PFSK-1 (cell line): ENCODE measurements at regions not wholly inside any gene's neighbourhood (a gene's known extent, or its start where the extent isn't known, plus 50 kb on each side); places are given as distances from the start of the nearest gene placed in this dataset.

Experiments used
- FOXP2 ChIP-seq: optimal IDR thresholded peaks from 2 replicates; pipeline ENCODE3; 2011; ENCODE audit warnings: borderline replicate concordance, control low read depth, inconsistent platforms; ENCODE audit not compliant: insufficient read depth; ENCODE audit errors: extremely low read length, extremely low read depth
- POLR2AphosphoS5 ChIP-seq: IDR thresholded peaks from 2 replicates; pipeline ENCODE4 v1.6.1; 2012; ENCODE audit warnings: low read depth, mild to moderate bottlenecking, control low read depth, low read length, moderate library complexity
- REST ChIP-seq, 2 experiments: IDR thresholded peaks; 2 replicates each; pipeline versions ENCODE4 v1.6.1 to v1.8.0; 2011 to 2012; ENCODE audit warnings: low read depth in 2 of 2, low read length in 2 of 2, control low read depth in 1 of 2, inconsistent platforms in 1 of 2, mild to moderate bottlenecking in 1 of 2, moderate library complexity in 1 of 2; ENCODE audit not compliant: insufficient read depth in 1 of 2
- SIN3A ChIP-seq: IDR thresholded peaks from 2 replicates; pipeline ENCODE4 v1.6.1; 2012; ENCODE audit warnings: mild to moderate bottlenecking, low read length, moderate library complexity, borderline replicate concordance; ENCODE audit not compliant: insufficient read depth
- TAF1 ChIP-seq: IDR thresholded peaks from 2 replicates; pipeline ENCODE4 v1.6.1; 2012; ENCODE audit warnings: low read length, control low read depth, borderline replicate concordance; ENCODE audit not compliant: insufficient read depth

DNA sequence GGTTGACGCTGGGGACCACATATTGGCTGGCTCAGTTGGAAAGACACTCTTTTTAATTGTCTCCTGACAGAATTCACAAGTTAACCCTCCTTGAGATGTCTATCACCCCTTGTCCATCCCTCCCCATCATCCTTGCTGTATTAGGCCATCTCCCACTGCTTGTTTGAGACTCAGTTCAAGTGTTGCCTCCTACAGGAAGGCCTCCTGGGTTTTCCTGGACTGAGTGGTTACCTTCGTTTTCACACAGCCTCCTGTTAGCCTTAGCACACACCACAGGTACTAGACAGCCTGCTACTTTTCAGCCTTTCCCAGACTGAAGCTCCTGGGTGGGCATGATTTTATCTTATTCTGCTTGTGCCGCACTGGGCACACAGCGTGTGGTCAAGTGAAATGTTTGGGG, 145.3 kb upstream of the STX18 start:
- TF ChIP-seq TAF1 (no peak), FOXP2 (no peak), POLR2AphosphoS5 (no peak), REST (IDR thresholded peaks at IDR 0.05; ENCODE audit: insufficient read depth in 1 of 2, low read depth in 2 of 2, low read length in 2 of 2) (no peak), SIN3A (no peak)

- no peak for TF ChIP-seq FOXP2
- TF ChIP-seq TAF1, result no peak
- TF ChIP-seq SIN3A, result no peak
- TF ChIP-seq REST (IDR thresholded peaks at IDR 0.05; ENCODE audit: insufficient read depth in 1 of 2, low read depth in 2 of 2, low read length in 2 of 2), result no peak
- TF ChIP-seq POLR2AphosphoS5, result no peak
Measured at GRCh38 chr4:4685810-4686795, 144.3 kb upstream of the STX18 start.

DNA sequence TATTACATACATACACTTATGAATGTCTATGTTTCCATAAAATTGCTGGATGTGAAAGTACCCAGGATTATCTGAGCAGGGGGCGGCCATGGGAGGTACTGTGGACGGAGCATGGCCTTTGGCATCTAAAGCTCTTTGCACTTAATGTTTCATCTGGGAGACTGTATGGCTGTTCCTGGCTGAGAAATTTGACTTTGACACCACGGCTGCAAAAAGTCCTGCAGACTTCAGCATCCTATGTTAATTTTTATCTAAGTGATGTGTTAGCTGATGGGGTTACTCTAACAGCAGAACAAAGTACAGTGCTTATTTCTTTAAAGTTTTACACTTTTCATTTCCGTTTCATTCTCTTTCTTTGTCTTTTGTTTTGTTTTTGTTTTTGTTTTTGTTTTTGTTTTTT, 139.8 kb upstream of the STX18 start:
- TF ChIP-seq REST (IDR thresholded peaks at IDR 0.05; ENCODE audit: insufficient read depth in 1 of 2, low read depth in 2 of 2, low read length in 2 of 2) (no peak), FOXP2 (no peak), SIN3A (no peak), TAF1 (no peak), POLR2AphosphoS5 (no peak)

DNA sequence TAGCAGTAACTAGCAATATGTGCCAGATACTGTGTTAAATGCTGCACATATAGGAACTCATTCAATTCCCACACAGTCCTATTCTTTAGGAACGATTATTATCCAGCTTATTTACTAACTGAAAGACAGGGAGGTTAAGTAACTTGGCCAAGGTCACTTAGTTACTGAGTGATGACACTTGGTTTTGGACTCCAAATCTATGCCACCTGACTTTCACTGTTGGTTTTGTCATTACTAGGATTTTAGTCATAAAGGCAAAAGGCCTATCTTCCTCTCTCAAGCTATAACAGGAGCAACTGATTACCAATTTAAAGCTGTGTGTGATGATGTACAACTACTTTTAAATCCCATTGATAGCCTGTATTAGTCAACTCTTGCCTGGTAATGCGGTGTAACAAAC, 138.9 kb upstream of the STX18 start:
- no peak for TF ChIP-seq POLR2AphosphoS5
- TF ChIP-seq SIN3A, result no peak
- no peak for TF ChIP-seq TAF1
- TF ChIP-seq REST (IDR thresholded peaks at IDR 0.05; ENCODE audit: insufficient read depth in 1 of 2, low read depth in 2 of 2, low read length in 2 of 2), result no peak
- TF ChIP-seq FOXP2, result no peak
